H9 (cell line): ENCODE measurements at regions not wholly inside any gene's neighbourhood (a gene's known extent, or its start where the extent isn't known, plus 50 kb on each side); places are given as distances from the start of the nearest gene placed in this dataset.

Experiments
- DNase-seq: peaks from one replicate; pipeline ENCODE4 v3.0.0-alpha.2; 2017
- H2AFZ ChIP-seq: one replicate; pipeline ENCODE4 v1.6.1; 2013; ENCODE audit warnings: mild to moderate bottlenecking, low read length, control low read depth, moderate library complexity
- H2AK5ac ChIP-seq: 2 replicates; pipeline ENCODE4 v1.6.1; 2013; ENCODE audit warnings: low read length, control low read depth, mixed read lengths; ENCODE audit not compliant: insufficient read length
- H2BK120ac ChIP-seq: one replicate; pipeline ENCODE4 v1.6.1; 2013; ENCODE audit warnings: low read depth, mild to moderate bottlenecking, low read length, control low read depth, inconsistent platforms; ENCODE audit not compliant: poor library complexity, severe bottlenecking
- H2BK12ac ChIP-seq: 2 replicates; pipeline ENCODE4 v1.6.1; 2013; ENCODE audit warnings: low read length, control low read depth, mixed read lengths, low read depth; ENCODE audit not compliant: insufficient read length
- H2BK15ac ChIP-seq: 2 replicates; pipeline ENCODE4 v1.6.1; 2013; ENCODE audit warnings: low read depth, low read length, control low read depth
- H2BK20ac ChIP-seq: one replicate; pipeline ENCODE4 v1.6.1; 2013; ENCODE audit warnings: low read depth, mild to moderate bottlenecking, low read length, control low read depth, inconsistent platforms; ENCODE audit not compliant: poor library complexity, severe bottlenecking
- H2BK5ac ChIP-seq: 2 replicates; pipeline ENCODE4 v1.6.1; 2013; ENCODE audit warnings: low read length, control low read depth, mixed read lengths; ENCODE audit not compliant: insufficient read length
- H3K14ac ChIP-seq: 2 replicates; pipeline ENCODE4 v1.6.1; 2013; ENCODE audit warnings: low read length, control low read depth; ENCODE audit not compliant: insufficient read depth
- H3K18ac ChIP-seq: 2 replicates; pipeline ENCODE4 v1.6.1; 2013; ENCODE audit warnings: low read depth, mild to moderate bottlenecking, mixed read lengths, low read length, control low read depth; ENCODE audit not compliant: insufficient read length
- H3K23ac ChIP-seq: 2 replicates; pipeline ENCODE4 v1.6.1; 2013; ENCODE audit warnings: low read length, control low read depth, mixed read lengths, low read depth; ENCODE audit not compliant: insufficient read length
- H3K23me2 ChIP-seq: 2 replicates; pipeline ENCODE4 v1.6.1; 2013; ENCODE audit warnings: low read depth, mild to moderate bottlenecking, mixed read lengths, low read length, control low read depth; ENCODE audit not compliant: insufficient read length, poor library complexity, severe bottlenecking
- H3K27ac ChIP-seq: 2 replicates; pipeline ENCODE4 v1.5.1; 2013; ENCODE audit warnings: low read length, control low read depth, mixed read lengths, low read depth; ENCODE audit not compliant: insufficient read length
- H3K27me3 ChIP-seq: 2 replicates; pipeline ENCODE4 v1.6.1; 2013; ENCODE audit warnings: low read length, control low read depth, inconsistent platforms; ENCODE audit not compliant: insufficient read depth
- H3K4ac ChIP-seq: 2 replicates; pipeline ENCODE4 v1.6.1; 2013; ENCODE audit warnings: low read depth, mild to moderate bottlenecking, control low read depth, inconsistent platforms, low read length, moderate library complexity
- H3K4me1 ChIP-seq: 2 replicates; pipeline ENCODE4 v1.6.1; 2013; ENCODE audit warnings: low read length, control low read depth, inconsistent platforms; ENCODE audit not compliant: insufficient read depth
- H3K4me2 ChIP-seq: 2 replicates; pipeline ENCODE4 v1.6.1; 2013; ENCODE audit warnings: low read length, control low read depth, mixed read lengths; ENCODE audit not compliant: insufficient read length, insufficient read depth
- H3K56ac ChIP-seq: 2 replicates; pipeline ENCODE4 v1.6.1; 2013; ENCODE audit warnings: low read depth, mild to moderate bottlenecking, mixed read lengths, low read length, control low read depth; ENCODE audit not compliant: insufficient read length
- H3K79me1 ChIP-seq: 2 replicates; pipeline ENCODE4 v1.6.1; 2013; ENCODE audit warnings: low read depth, mild to moderate bottlenecking, moderate library complexity, low read length, control low read depth, inconsistent platforms; ENCODE audit not compliant: insufficient read depth, poor library complexity, severe bottlenecking
- H3K79me2 ChIP-seq: 2 replicates; pipeline ENCODE4 v1.6.1; 2013; ENCODE audit warnings: low read length, control low read depth, inconsistent platforms; ENCODE audit not compliant: insufficient read depth
- H3K9ac ChIP-seq: 2 replicates; pipeline ENCODE4 v1.6.1; 2013; ENCODE audit warnings: low read length, control low read depth, mixed read lengths; ENCODE audit not compliant: insufficient read length; ENCODE audit errors: extremely low read depth
- H3K9me3 ChIP-seq: one replicate; pipeline ENCODE4 v1.6.1; 2013; ENCODE audit warnings: low read depth, low read length, inconsistent platforms; ENCODE audit not compliant: control insufficient read depth
- H3T11ph ChIP-seq: one replicate; pipeline ENCODE4 v1.6.1; 2013; ENCODE audit warnings: mild to moderate bottlenecking, low read length, control low read depth, inconsistent platforms
- H4K20me1 ChIP-seq: one replicate; pipeline ENCODE4 v1.6.1; 2013; ENCODE audit not compliant: control insufficient read depth, insufficient read length, insufficient read depth
- H4K5ac ChIP-seq: 2 replicates; pipeline ENCODE4 v1.6.1; 2013; ENCODE audit warnings: low read depth, mild to moderate bottlenecking, mixed read lengths, low read length, control low read depth; ENCODE audit not compliant: insufficient read length
- H4K8ac ChIP-seq: replicated peaks from 2 replicates; pipeline ENCODE4 v1.6.1; 2013; ENCODE audit warnings: low read length, control low read depth, mixed read lengths, low read depth; ENCODE audit not compliant: insufficient read length
- H4K91ac ChIP-seq: 2 replicates; pipeline ENCODE4 v1.6.1; 2013; ENCODE audit warnings: low read depth, mild to moderate bottlenecking, moderate library complexity, mixed read lengths, low read length, control low read depth; ENCODE audit not compliant: insufficient read length
- H3K27ac Mint-ChIP-seq, 3 experiments: 2 replicates in 2 of 3; 3 replicates in 1 of 3; pipeline ENCODE4 v1.8.0; 2020 to 2021; ENCODE audit warnings: mixed read lengths in 3 of 3, mild to moderate bottlenecking in 1 of 3, moderate library complexity in 1 of 3
- H3K27me3 Mint-ChIP-seq: 2 replicates; pipeline ENCODE4 v1.8.0; 2021; ENCODE audit warnings: low read depth, mild to moderate bottlenecking, moderate library complexity, mixed read lengths
- H3K36me3 Mint-ChIP-seq, 3 experiments: 2 replicates in 2 of 3; 3 replicates in 1 of 3; pipeline ENCODE4 v1.8.0; 2020 to 2021; ENCODE audit warnings: low read depth in 3 of 3, mixed read lengths in 3 of 3; ENCODE audit not compliant: insufficient read depth in 1 of 3
- H3K4me1 Mint-ChIP-seq, 2 experiments: 2 replicates each; pipeline ENCODE4 v1.8.0; 2020; ENCODE audit warnings: mixed read lengths in 2 of 2
- H3K4me3 Mint-ChIP-seq, 2 experiments: 2 replicates in 1 of 2; 3 replicates in 1 of 2; pipeline ENCODE4 v1.8.0; 2020 to 2021; ENCODE audit warnings: mild to moderate bottlenecking in 2 of 2, mixed read lengths in 2 of 2, moderate library complexity in 1 of 2
- H3K9me3 Mint-ChIP-seq, 2 experiments: 2 replicates in 1 of 2; 3 replicates in 1 of 2; pipeline ENCODE4 v1.8.0; 2020; ENCODE audit warnings: mild to moderate bottlenecking in 2 of 2, mixed read lengths in 2 of 2, moderate library complexity in 1 of 2
- WGBS: extraction: QIAGEN DNeasy Blood & Tissue Kit; methylation state at CpG from one replicate; pipeline ENCODE4 v1.1.7; 2013; ENCODE audit warnings: missing lambda C conversion rate, low lambda C conversion rate, mixed read lengths; ENCODE audit not compliant: insufficient read length; ENCODE audit errors: extremely low coverage; 5-methylcytosine and 5-hydroxymethylcytosine counted together
- TF ChIP-seq, protein P1 (sequence below): fragments of 200-600 bp; sonication (generic); conservative IDR thresholded peaks from 3 replicates; pipeline ENCODE4 v1.8.0; 2021; ENCODE audit warnings: antibody characterized with exemption, mild to moderate bottlenecking

DNA sequence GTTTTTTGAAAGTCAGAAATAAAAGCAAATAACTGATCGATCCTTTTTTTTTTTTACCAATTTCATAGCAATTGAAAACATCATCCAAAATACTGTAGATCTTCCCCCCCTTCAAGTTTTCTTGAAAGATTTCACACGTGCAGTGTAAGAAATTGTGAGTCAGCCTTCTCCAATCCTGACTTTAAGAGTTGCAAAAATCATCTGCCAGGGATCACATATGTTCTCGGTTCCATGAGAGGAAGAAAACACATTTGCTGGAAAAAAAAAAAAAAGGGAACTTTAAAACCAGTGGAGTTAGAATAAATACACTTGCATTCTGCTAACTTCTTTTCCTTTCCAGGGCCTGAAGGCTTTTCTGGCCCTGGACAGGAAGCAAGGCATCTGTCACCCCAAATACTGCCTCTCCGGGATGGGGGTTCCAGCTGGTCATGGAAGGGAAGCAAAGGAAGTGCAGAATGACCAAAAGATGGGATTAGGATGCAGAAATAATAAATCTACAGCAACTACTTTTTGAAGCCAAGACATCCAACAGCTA lies 198.4 kb upstream of the KIAA1217 start:
- Histone ChIP-seq H3K9me3 (no peaks in the 10 kb centered on the region), H3K79me2 (no peaks in the 10 kb centered on the region), H4K91ac (no peak overlapping the region), H3K4me2 (no peak overlapping the region), H3K4ac (no peak overlapping the region), H3T11ph (no peak overlapping the region), H4K20me1 (no peaks in the 10 kb centered on the region), H3K23ac (no peak overlapping the region), H2AFZ (no peak overlapping the region), H2BK20ac (no peak overlapping the region), H3K18ac (no peak overlapping the region), H3K14ac (no peak overlapping the region), H2BK5ac (no peak overlapping the region), H4K8ac (no peak overlapping the region), H2AK5ac (no peak overlapping the region), H3K9ac (no peak overlapping the region), H2BK15ac (no peak overlapping the region), H3K27me3 (no peaks in the 10 kb centered on the region), H2BK120ac (no peak overlapping the region), H3K56ac (no peak overlapping the region), H4K5ac (no peak overlapping the region), H3K79me1 (no peaks in the 10 kb centered on the region), H3K23me2 (no peaks in the 10 kb centered on the region), H2BK12ac (no peak overlapping the region), H3K4me1 (peaks cover 5% of the 10 kb centered on the region; the same call in 1 of the 2 replicates), H3K27ac (no peak overlapping the region)
- H3K27me3 Mint-ChIP-seq, result no peaks in the 10 kb centered on the region
- H3K4me1 Mint-ChIP-seq, result peaks cover 23 to 26% of the 10 kb centered on the region in 2 experiments
- no CpG with 5 or more reads among the region's 4 CpGs for whole genome bisulfite sequencing
- H3K4me3 Mint-ChIP-seq, result no peak overlapping the region
- DNase-seq, result no peak
- H3K27ac Mint-ChIP-seq, result no peak overlapping the region
- no peaks in the 10 kb centered on the region for H3K36me3 Mint-ChIP-seq
- H3K9me3 Mint-ChIP-seq, result no peaks in the 10 kb centered on the region
- TF ChIP-seq, protein P1, sequence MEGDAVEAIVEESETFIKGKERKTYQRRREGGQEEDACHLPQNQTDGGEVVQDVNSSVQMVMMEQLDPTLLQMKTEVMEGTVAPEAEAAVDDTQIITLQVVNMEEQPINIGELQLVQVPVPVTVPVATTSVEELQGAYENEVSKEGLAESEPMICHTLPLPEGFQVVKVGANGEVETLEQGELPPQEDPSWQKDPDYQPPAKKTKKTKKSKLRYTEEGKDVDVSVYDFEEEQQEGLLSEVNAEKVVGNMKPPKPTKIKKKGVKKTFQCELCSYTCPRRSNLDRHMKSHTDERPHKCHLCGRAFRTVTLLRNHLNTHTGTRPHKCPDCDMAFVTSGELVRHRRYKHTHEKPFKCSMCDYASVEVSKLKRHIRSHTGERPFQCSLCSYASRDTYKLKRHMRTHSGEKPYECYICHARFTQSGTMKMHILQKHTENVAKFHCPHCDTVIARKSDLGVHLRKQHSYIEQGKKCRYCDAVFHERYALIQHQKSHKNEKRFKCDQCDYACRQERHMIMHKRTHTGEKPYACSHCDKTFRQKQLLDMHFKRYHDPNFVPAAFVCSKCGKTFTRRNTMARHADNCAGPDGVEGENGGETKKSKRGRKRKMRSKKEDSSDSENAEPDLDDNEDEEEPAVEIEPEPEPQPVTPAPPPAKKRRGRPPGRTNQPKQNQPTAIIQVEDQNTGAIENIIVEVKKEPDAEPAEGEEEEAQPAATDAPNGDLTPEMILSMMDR, result no peak
